Stimulated activated CD8-positive, alpha-beta memory T cell treated with anti-CD3 and anti-CD28 coated beads, Interleukin-7, amount 100 ng/mL, for 4 hours (primary cell): ENCODE measurements at regions not wholly inside any gene's neighbourhood (a gene's known extent, or its start where the extent isn't known, plus 50 kb on each side); places are given as distances from the start of the nearest gene placed in this dataset.
"Not testable (repeated sequence)": the region's sequence is repeated elsewhere in the genome, so short reads cannot be mapped to it uniquely, and the experiment has no call there.

ENCODE experiments used
- DNase-seq, 2 donors: peaks; one replicate each; pipeline ENCODE4 v3.0.0-alpha.2; 2020; ENCODE audit warnings: low read depth in 2 of 2

GRCh38 chr12:126434412-126434985 lies 1369.3 kb downstream of the AACS start:
- no peak for DNase-seq

DNA sequence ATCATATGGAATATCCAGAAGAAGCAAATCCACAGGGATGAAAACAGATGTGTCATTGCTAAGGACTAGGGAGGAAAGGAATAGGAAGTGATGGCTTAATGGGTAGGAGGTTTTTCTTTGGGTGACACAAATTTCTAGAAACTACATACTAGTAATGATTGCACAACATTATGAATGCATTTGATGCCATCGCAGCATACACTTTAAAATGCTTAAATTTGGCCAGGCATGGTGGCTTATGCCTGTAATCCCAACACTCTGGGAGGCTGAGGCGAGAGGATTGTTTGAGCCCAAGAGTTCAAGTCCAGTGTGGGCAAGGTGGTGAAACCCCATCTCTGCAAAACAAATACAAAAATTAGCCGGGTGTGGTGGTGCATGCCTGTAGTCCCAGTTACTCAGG lies 1370.8 kb downstream of the AACS start:
- no peak for DNase-seq

GRCh38 chr12:126437934-126438333 lies 1372.7 kb downstream of the AACS start:
- DNase-seq = no peak

- DNase-seq = no peak
Observed at GRCh38 chr12:126443977-126444376, 1378.7 kb downstream of the AACS start.

DNA sequence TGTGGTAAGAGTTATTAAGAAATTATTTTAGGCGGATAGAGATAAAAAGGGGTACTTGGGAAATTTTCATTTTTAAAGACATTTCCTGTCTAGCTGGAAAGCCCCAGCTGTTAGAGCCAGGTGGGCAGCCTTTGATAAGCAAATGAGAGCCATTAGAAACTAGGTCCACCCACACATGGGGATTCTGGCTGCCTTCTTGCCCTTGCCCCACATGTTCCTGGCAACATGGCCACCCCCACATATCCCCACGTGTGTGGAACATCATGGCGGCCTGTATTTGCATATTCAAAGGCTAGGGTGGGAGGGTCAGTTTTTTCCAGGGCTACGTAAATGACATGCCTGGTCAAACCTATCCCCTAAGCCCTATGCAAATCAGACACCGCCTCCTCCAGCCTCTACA lies 1382.1 kb downstream of the AACS start:
- DNase-seq = no peak

GRCh38 chr12:126451809-126452208 lies 1386.6 kb downstream of the AACS start:
- DNase-seq = no peak

GRCh38 chr12:126452686-126453085 lies 1387.5 kb downstream of the AACS start:
- DNase-seq = not testable (repeated sequence)

GRCh38 chr12:126454581-126454980 lies 1389.3 kb downstream of the AACS start:
- DNase-seq = no peak

- DNase-seq = no peak
Observed at GRCh38 chr12:126457776-126458175, 1392.5 kb downstream of the AACS start.

- no peak for DNase-seq
Observed at GRCh38 chr12:126464153-126464552, 1398.9 kb downstream of the AACS start.

DNA sequence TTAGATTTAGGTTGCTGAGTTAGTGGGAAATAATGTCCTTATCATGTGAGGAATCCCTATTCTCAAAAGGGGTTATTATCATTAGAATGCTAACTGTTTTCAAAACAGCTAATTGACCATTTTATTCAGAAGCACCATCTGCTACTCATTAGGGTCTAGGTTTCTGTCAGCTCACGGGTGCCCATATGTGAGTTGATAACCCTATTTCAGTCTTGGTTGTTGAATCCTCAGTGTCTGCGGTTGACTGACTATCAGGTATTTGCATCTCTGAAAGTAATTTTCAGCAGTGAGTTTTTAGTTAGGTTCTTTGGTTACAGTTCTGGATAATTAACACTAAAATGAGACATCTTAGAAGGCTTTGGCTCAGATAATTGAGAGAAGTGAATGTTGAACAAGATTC lies 1404.0 kb downstream of the AACS start:
- no peak for DNase-seq

- no peak for DNase-seq
Observed at GRCh38 chr12:126474703-126475102, 1409.5 kb downstream of the AACS start.

DNA sequence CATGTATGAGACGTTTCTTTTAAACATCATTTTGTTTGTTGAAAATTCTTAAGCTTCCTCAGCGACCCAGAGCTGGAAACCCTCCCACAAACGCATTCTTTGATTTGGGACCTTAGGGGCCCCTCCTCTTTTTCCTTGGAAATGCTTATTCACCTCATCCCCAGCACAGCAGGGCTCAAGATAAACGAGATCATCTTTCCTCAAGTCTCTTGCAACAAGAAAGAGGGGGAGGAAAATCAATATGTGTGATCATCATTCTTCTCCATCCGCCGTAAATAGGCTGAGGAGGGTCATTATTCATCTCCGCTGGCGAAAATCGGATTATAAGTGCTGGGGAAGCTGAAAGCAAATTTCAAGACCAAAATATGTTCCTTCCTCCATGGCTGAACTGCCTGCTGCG lies 1415.2 kb downstream of the AACS start:
- no peak for DNase-seq

DNA sequence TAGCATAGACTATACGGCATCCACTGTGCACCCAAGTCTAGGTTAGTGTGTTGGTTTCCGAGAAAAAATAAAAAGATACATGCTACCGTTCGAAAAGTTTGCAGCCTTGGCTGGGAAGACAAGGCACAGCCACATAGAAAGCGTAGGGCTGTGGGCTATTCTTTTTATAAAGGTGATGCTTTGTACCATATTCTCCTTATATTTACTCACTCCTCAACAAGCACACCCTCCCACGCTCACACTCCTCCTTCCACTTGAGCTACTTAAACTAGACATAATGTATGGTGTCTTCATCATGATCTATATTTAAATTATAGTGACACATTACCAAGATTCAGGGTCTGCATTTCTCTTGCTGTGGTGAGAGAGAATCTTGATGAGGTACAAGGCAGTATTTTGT lies 1416.5 kb downstream of the AACS start:
- DNase-seq = no peak

DNA sequence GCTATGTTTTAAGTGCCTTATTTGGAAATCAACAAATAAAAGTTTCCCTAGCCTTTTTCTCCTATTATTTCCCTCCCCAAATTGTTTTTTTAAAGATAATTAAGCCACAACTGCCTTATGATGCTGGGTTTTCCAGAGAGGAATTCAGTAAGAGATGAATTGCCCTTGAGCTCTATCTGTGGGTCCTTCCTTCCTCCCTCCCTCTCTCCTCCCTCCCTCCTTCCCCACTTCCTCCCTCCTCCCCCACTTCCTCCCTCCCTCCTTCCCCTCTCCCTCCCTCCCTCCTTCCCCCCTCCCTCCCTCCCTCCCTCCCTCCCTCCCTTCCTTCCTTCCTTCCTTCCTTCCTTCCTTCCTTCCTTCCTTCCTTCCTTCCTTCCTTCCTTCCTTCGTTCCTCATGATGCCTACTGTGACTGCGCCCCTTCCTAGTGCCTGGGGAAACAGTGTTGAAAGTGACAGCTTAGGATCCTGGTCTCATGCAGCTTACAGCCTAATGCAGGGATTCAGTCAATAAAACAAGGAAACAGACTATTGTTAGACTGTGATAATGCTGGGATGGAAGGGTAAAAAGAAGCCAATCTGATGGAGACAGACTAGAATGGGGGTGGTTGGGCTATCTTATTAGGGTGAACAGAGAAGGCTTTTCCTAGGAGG lies 1417.1 kb downstream of the AACS start:
- DNase-seq = no peak

GRCh38 chr12:126483145-126484068 lies 1418.2 kb downstream of the AACS start:
- no peak for DNase-seq

- no peak for DNase-seq
Observed at GRCh38 chr12:126487431-126487980, 1422.3 kb downstream of the AACS start.

- DNase-seq = no peak
Observed at GRCh38 chr12:126488806-126489205, 1423.6 kb downstream of the AACS start.

GRCh38 chr12:126492181-126492580 lies 1426.9 kb downstream of the AACS start:
- no peak for DNase-seq

GRCh38 chr12:126493366-126494108 lies 1428.3 kb downstream of the AACS start:
- DNase-seq = no peak

- DNase-seq = no peak
Observed at GRCh38 chr12:126496201-126496600, 1431.0 kb downstream of the AACS start.
